ENCODE measurements at regions not wholly inside any gene's neighbourhood (a gene's known extent, or its start where the extent isn't known, plus 50 kb on each side); places are given as distances from the start of the nearest gene placed in this dataset.

GRCh38 chr3:83403927-83404326, 1554.9 kb upstream of the CADM2 start:
- no peak overlapping the region for H3K4me3 ChIP-seq (replicated peaks; ENCODE audit: low read depth, low read length)
- TF ChIP-seq CTCF (IDR thresholded peaks at IDR 0.05; ENCODE audit: low read length, missing control alignments): no peak
- DNase-seq (ENCODE audit: low read depth): no peak

- H3K4me3 ChIP-seq (replicated peaks; ENCODE audit: low read depth, low read length): no peak overlapping the region
- no peak for TF ChIP-seq CTCF (IDR thresholded peaks at IDR 0.05; ENCODE audit: low read length, missing control alignments)
- no peak for DNase-seq (ENCODE audit: low read depth)
Observed at GRCh38 chr3:83426300-83426699, 1532.5 kb upstream of the CADM2 start.

GRCh38 chr3:83434880-83435587, 1523.8 kb upstream of the CADM2 start:
- no peak overlapping the region for H3K4me3 ChIP-seq (replicated peaks; ENCODE audit: low read depth, low read length)
- no peak for TF ChIP-seq CTCF (IDR thresholded peaks at IDR 0.05; ENCODE audit: low read length, missing control alignments)
- no peak for DNase-seq (ENCODE audit: low read depth)

GRCh38 chr3:83438188-83438587, 1520.6 kb upstream of the CADM2 start:
- no peak for TF ChIP-seq CTCF (IDR thresholded peaks at IDR 0.05; ENCODE audit: low read length, missing control alignments)
- no peak overlapping the region for H3K4me3 ChIP-seq (replicated peaks; ENCODE audit: low read depth, low read length)
- no peak for DNase-seq (ENCODE audit: low read depth)

- no peak for DNase-seq (ENCODE audit: low read depth)
- no peak overlapping the region for H3K4me3 ChIP-seq (replicated peaks; ENCODE audit: low read depth, low read length)
- TF ChIP-seq CTCF (IDR thresholded peaks at IDR 0.05; ENCODE audit: low read length, missing control alignments): no peak
Observed at GRCh38 chr3:83453056-83453455, 1505.7 kb upstream of the CADM2 start.

- no peak overlapping the region for H3K4me3 ChIP-seq (replicated peaks; ENCODE audit: low read depth, low read length)
- no peak for DNase-seq (ENCODE audit: low read depth)
- no peak for TF ChIP-seq CTCF (IDR thresholded peaks at IDR 0.05; ENCODE audit: low read length, missing control alignments)
Observed at GRCh38 chr3:83454353-83454752, 1504.4 kb upstream of the CADM2 start.

- no peak overlapping the region for H3K4me3 ChIP-seq (replicated peaks; ENCODE audit: low read depth, low read length)
- no peak for TF ChIP-seq CTCF (IDR thresholded peaks at IDR 0.05; ENCODE audit: low read length, missing control alignments)
- no peak for DNase-seq (ENCODE audit: low read depth)
Observed at GRCh38 chr3:83457551-83457950, 1501.2 kb upstream of the CADM2 start.

All from fibroblast of pulmonary artery (primary cell).